ENCODE measurements at regions not wholly inside any gene's neighbourhood (a gene's known extent, or its start where the extent isn't known, plus 50 kb on each side); places are given as distances from the start of the nearest gene placed in this dataset.

DNA sequence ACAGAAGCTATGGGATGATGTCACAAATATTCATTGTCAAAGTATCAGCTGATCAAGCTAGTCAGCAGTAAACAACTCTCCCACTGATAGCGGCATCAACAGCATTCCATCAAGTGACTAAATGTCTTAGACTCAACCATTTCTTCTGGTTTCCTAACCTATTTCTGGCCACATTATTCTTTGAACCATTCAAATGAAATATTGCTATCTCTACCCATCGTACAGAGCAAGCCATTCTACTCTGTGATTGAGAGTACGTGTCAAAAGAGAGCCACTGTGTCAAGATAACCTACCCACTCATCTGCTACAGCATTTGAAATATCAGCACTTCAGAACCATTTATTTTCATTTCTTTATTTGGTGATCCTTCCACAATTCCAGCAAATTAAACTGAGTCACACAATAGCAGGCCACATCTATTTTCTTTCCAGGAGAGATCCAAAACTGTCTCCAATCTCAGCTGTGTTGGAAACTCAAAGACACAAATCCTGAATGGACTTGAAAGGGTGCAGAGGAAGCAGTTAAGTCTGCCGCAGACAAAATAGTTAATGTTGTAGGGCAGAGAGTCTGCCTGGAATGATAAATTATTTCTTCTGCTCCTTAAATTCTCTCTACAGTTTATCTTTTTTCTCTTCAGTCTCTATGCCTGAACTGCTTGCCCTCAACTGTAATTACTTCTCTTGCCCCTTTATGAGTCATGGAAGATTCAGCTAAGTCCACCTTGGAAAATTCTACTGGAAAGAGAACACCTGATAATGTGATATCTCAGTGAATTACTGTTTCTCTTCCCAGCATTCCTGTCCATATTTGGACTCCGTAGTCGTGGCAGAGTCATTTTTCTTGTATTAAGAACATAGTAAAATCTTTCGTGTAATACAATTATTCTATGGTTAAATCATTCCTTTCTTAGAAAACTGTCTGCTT is 364.8 kb downstream of the PDGFC start:
- no peak overlapping the region for H3K27ac ChIP-seq (ENCODE audit: low read depth, low read length)
- no peaks in the 10 kb centered on the region for H3K36me3 ChIP-seq (ENCODE audit: control insufficient read depth in 5 of 5, insufficient read depth in 5 of 5, low read length in 5 of 5)
- H3K4me3 ChIP-seq (ENCODE audit: low read depth in 1 of 5, low read length in 5 of 5), result no peak overlapping the region
- H3K4me1 ChIP-seq (ENCODE audit: control insufficient read depth in 5 of 5, insufficient read depth in 5 of 5, low read length in 5 of 5), result peaks cover 0 to 5% (median 0%) of the 10 kb centered on the region in 5 donors
- no peaks in the 10 kb centered on the region for H3K9me3 ChIP-seq (ENCODE audit: control insufficient read depth in 5 of 5, low read length in 5 of 5)
- H3K27me3 ChIP-seq (ENCODE audit: control insufficient read depth in 5 of 5, insufficient read depth in 4 of 5, low read length in 5 of 5), result no peaks in the 10 kb centered on the region
- H3K9ac ChIP-seq (ENCODE audit: low read length in 5 of 5), result no peak overlapping the region

DNA sequence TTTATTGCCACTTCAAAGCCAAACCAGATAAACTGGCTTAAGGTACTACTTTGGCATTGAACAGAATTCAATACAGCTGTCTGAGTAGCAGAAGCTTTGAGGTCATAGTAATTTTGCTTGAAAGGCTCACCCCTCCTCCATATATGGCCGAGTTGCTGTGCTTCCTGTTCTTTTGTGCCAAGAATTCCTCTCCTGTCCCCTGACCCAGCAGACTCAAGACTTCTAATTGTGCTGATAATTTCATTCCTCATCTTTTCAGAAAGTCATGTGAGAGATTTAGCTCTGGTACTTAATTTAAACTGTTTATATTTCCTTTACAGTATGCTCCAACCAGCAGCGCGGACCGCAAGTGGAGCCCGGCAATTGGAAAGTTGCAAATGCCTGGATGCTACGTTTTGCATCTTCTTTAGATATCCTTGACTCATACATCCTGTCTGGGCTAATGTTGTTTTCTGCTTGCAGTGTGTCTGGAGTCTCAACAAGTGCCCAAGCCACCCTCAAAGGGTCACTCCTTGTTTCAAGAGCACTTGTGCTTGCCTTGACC is 373.4 kb downstream of the PDGFC start:
- no peak overlapping the region for H3K27ac ChIP-seq (ENCODE audit: low read depth, low read length)
- H3K9me3 ChIP-seq (ENCODE audit: control insufficient read depth in 5 of 5, low read length in 5 of 5), result no peaks in the 10 kb centered on the region
- peak overlapping the region in 3 of 5 donors; percentile 3 to 28 (median 4) for H3K4me3 ChIP-seq (ENCODE audit: low read depth in 1 of 5, low read length in 5 of 5)
- H3K4me1 ChIP-seq (ENCODE audit: control insufficient read depth in 5 of 5, insufficient read depth in 5 of 5, low read length in 5 of 5), result peaks cover 0 to 22% (median 13%) of the 10 kb centered on the region in 5 donors
- no peaks in the 10 kb centered on the region for H3K27me3 ChIP-seq (ENCODE audit: control insufficient read depth in 5 of 5, insufficient read depth in 4 of 5, low read length in 5 of 5)
- no peak overlapping the region for H3K9ac ChIP-seq (ENCODE audit: low read length in 5 of 5)
- no peaks in the 10 kb centered on the region for H3K36me3 ChIP-seq (ENCODE audit: control insufficient read depth in 5 of 5, insufficient read depth in 5 of 5, low read length in 5 of 5)

DNA sequence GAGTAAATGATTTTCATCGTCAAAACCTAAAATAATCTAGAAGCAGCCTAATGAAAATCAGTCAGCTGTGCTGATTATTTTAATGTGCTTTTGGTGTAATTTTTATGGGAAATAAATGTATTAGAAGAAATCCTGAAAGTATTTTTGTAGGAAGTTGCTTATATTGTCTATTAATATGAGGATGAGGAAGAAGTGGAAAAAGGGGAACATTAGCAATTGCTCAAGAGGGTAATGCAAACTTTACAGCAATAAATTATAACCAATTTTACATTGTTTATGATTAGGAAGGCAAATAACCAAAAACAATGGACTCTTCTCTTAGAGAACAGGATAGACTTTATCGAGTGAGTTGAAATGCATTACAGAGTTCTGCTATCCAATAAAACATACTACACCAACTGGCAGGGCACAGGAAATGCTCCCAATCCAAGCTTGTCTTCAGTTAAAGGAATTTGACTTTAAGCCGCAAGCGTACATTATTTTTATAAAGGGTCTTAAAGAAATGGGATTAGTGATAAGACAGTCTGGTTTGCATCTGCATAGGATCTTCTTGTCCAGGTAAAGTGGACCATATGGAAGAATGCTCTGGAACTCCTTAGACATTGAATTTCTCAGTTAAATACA is 374.8 kb downstream of the PDGFC start:
- Histone ChIP-seq H3K9ac (ENCODE audit: low read length in 5 of 5) (no peak overlapping the region), H3K27me3 (ENCODE audit: control insufficient read depth in 5 of 5, insufficient read depth in 4 of 5, low read length in 5 of 5) (no peaks in the 10 kb centered on the region), H3K9me3 (ENCODE audit: control insufficient read depth in 5 of 5, low read length in 5 of 5) (no peaks in the 10 kb centered on the region), H3K4me1 (ENCODE audit: control insufficient read depth in 5 of 5, insufficient read depth in 5 of 5, low read length in 5 of 5) (peaks cover 0 to 22% (median 13%) of the 10 kb centered on the region in 5 donors), H3K27ac (ENCODE audit: low read depth, low read length) (no peak overlapping the region), H3K36me3 (ENCODE audit: control insufficient read depth in 5 of 5, insufficient read depth in 5 of 5, low read length in 5 of 5) (no peaks in the 10 kb centered on the region), H3K4me3 (ENCODE audit: low read depth in 1 of 5, low read length in 5 of 5) (no peak overlapping the region)

DNA sequence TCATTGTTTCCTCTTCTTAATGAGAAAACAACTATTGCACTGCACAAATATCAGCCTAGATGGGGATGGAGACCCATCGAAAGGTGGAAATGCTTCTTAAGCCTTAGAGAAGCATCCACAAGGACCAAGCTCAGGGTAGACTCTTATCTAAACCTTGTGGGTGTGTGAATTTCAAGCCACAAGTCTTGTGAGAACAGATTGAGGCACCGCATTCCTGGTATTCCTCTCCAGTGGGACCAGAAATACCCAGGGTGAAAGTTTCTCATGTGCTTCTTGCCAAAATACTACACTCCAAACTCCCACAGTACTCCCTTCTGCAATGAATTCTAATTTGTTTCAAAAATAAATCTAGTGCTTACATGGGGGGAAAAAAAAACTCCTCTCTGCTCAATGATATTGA is 375.6 kb downstream of the PDGFC start:
- Histone ChIP-seq H3K9ac (ENCODE audit: low read length in 5 of 5) (no peak overlapping the region), H3K27me3 (ENCODE audit: control insufficient read depth in 5 of 5, insufficient read depth in 4 of 5, low read length in 5 of 5) (no peaks in the 10 kb centered on the region)

DNA sequence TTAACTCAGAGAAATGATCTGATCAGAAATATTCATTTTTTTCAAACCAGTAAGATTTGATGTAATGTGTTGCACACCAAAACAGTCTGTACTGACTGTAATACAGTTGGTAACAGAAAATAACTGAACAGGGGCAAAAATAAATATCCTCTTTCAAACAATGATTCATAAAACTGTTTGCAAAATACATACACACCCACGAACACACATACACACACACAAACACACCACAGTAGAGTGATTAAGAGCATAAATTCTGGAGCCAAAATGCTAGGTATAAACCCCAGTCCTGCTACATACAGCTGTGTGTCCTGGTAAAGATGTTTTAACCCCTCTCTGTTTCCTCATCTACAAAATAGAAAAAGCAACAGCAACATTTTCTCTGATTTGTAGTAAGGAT is 376.6 kb downstream of the PDGFC start:
- Histone ChIP-seq H3K4me3 (ENCODE audit: low read depth in 1 of 5, low read length in 5 of 5) (no peak overlapping the region), H3K9me3 (ENCODE audit: control insufficient read depth in 5 of 5, low read length in 5 of 5) (no peaks in the 10 kb centered on the region), H3K27ac (ENCODE audit: low read depth, low read length) (no peak overlapping the region), H3K4me1 (ENCODE audit: control insufficient read depth in 5 of 5, insufficient read depth in 5 of 5, low read length in 5 of 5) (peaks cover 0 to 22% (median 13%) of the 10 kb centered on the region in 5 donors), H3K36me3 (ENCODE audit: control insufficient read depth in 5 of 5, insufficient read depth in 5 of 5, low read length in 5 of 5) (no peaks in the 10 kb centered on the region), H3K27me3 (ENCODE audit: control insufficient read depth in 5 of 5, insufficient read depth in 4 of 5, low read length in 5 of 5) (no peaks in the 10 kb centered on the region), H3K9ac (ENCODE audit: low read length in 5 of 5) (no peak overlapping the region)

More for the DNA sequence above, 375.6 kb downstream of the PDGFC start:
- no peaks in the 10 kb centered on the region for H3K36me3 ChIP-seq (ENCODE audit: control insufficient read depth in 5 of 5, insufficient read depth in 5 of 5, low read length in 5 of 5)
- no peaks in the 10 kb centered on the region for H3K9me3 ChIP-seq (ENCODE audit: control insufficient read depth in 5 of 5, low read length in 5 of 5)
- H3K27ac ChIP-seq (ENCODE audit: low read depth, low read length), result no peak overlapping the region
- H3K4me3 ChIP-seq (ENCODE audit: low read depth in 1 of 5, low read length in 5 of 5), result no peak overlapping the region
- H3K4me1 ChIP-seq (ENCODE audit: control insufficient read depth in 5 of 5, insufficient read depth in 5 of 5, low read length in 5 of 5), result peaks cover 0 to 22% (median 13%) of the 10 kb centered on the region in 5 donors

DNA sequence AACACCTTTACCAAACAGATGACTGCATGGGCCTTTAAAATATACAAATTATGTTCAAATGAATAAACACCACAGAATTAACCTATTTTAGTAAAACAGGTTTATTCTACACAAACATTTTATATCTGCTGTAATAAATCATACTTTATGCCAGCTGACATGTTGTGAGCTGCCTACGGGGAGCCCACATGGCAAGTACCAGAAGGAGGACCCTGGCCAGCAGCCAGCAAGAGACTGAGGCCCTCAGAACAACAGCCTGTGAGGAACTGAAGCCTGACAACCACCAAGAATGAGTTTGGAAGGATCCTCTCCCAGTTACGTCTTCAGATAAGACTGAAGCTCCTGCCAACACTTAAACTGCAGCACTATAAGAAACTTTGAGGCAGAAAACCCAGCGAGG is 377.0 kb downstream of the PDGFC start:
- H3K27ac ChIP-seq (ENCODE audit: low read depth, low read length), result no peak overlapping the region
- no peaks in the 10 kb centered on the region for H3K27me3 ChIP-seq (ENCODE audit: control insufficient read depth in 5 of 5, insufficient read depth in 4 of 5, low read length in 5 of 5)
- no peak overlapping the region for H3K9ac ChIP-seq (ENCODE audit: low read length in 5 of 5)
- H3K4me1 ChIP-seq (ENCODE audit: control insufficient read depth in 5 of 5, insufficient read depth in 5 of 5, low read length in 5 of 5), result peaks cover 0 to 22% (median 13%) of the 10 kb centered on the region in 5 donors
- no peak overlapping the region for H3K4me3 ChIP-seq (ENCODE audit: low read depth in 1 of 5, low read length in 5 of 5)
- H3K36me3 ChIP-seq (ENCODE audit: control insufficient read depth in 5 of 5, insufficient read depth in 5 of 5, low read length in 5 of 5), result no peaks in the 10 kb centered on the region
- H3K9me3 ChIP-seq (ENCODE audit: control insufficient read depth in 5 of 5, low read length in 5 of 5), result no peaks in the 10 kb centered on the region

DNA sequence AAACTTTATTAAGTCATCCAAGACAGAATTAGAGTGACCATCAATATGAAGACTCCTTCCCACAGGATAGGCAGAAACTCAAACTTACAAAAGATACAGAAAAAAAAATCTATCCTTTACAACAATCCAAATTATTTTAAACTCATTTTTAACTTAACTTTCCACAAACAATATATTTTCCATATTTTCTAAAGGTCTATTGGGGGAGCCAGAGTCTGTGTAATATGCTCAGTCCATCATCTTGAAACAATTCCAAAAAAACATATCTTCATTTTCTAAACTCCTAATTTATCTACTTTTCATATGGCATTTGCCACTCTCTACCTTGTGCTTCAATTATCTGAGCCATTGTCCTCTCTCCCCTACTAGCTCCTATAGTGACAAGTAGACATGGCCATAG is 378.1 kb downstream of the PDGFC start:
- H3K9me3 ChIP-seq (ENCODE audit: control insufficient read depth in 5 of 5, low read length in 5 of 5), result no peaks in the 10 kb centered on the region
- H3K4me3 ChIP-seq (ENCODE audit: low read depth in 1 of 5, low read length in 5 of 5), result no peak overlapping the region
- H3K4me1 ChIP-seq (ENCODE audit: control insufficient read depth in 5 of 5, insufficient read depth in 5 of 5, low read length in 5 of 5), result peaks cover 0 to 22% (median 13%) of the 10 kb centered on the region in 5 donors
- no peaks in the 10 kb centered on the region for H3K27me3 ChIP-seq (ENCODE audit: control insufficient read depth in 5 of 5, insufficient read depth in 4 of 5, low read length in 5 of 5)
- H3K27ac ChIP-seq (ENCODE audit: low read depth, low read length), result no peak overlapping the region
- no peak overlapping the region for H3K9ac ChIP-seq (ENCODE audit: low read length in 5 of 5)
- H3K36me3 ChIP-seq (ENCODE audit: control insufficient read depth in 5 of 5, insufficient read depth in 5 of 5, low read length in 5 of 5), result no peaks in the 10 kb centered on the region

DNA sequence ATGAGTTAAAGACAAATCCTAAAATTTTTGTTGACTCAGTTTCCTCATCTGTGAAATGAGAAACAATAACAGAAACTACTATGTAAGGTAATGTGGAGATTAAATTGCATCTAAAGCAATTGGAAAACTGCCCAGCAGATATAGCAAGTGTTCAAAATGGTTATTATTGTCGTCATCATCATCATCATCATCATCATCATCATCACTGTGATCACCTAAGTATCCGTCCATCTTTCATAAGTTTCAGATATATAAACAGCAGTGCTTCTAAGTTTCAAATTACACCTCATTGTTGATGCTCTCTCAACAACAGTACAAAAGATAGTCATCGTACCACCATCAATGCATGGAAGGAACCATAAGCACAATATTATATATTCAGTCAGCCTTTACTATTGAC is 379.9 kb downstream of the PDGFC start:
- Histone ChIP-seq H3K36me3 (ENCODE audit: control insufficient read depth in 5 of 5, insufficient read depth in 5 of 5, low read length in 5 of 5) (no peaks in the 10 kb centered on the region), H3K4me3 (ENCODE audit: low read depth in 1 of 5, low read length in 5 of 5) (no peak overlapping the region), H3K9ac (ENCODE audit: low read length in 5 of 5) (no peak overlapping the region), H3K9me3 (ENCODE audit: control insufficient read depth in 5 of 5, low read length in 5 of 5) (no peaks in the 10 kb centered on the region), H3K27ac (ENCODE audit: low read depth, low read length) (no peak overlapping the region), H3K27me3 (ENCODE audit: control insufficient read depth in 5 of 5, insufficient read depth in 4 of 5, low read length in 5 of 5) (no peaks in the 10 kb centered on the region), H3K4me1 (ENCODE audit: control insufficient read depth in 5 of 5, insufficient read depth in 5 of 5, low read length in 5 of 5) (peaks cover 0 to 10% (median 3%) of the 10 kb centered on the region in 5 donors)

DNA sequence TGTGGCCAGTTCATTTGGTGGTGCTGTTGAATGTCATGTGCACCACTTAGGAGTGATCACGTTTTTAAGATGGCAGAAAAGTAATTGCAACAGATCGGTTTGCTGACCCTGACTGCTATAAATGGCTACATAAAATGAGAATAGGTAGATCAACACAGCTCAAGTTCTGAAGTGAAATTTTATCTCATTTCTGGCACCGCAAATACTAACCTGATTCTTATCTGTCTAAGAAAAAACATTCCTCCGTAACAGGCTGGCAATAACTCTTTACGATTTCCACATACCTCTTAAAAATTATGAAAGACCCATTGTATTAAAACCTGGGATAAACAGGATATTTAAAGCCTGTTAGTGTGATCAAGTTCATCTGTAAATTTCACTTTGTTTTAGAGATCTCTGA is 387.5 kb downstream of the PDGFC start:
- Histone ChIP-seq H3K4me1 (ENCODE audit: control insufficient read depth in 5 of 5, insufficient read depth in 5 of 5, low read length in 5 of 5) (peaks cover 0 to 6% (median 0%) of the 10 kb centered on the region in 5 donors), H3K4me3 (ENCODE audit: low read depth in 1 of 5, low read length in 5 of 5) (no peak overlapping the region), H3K27me3 (ENCODE audit: control insufficient read depth in 5 of 5, insufficient read depth in 4 of 5, low read length in 5 of 5) (no peaks in the 10 kb centered on the region), H3K27ac (ENCODE audit: low read depth, low read length) (no peak overlapping the region), H3K9me3 (ENCODE audit: control insufficient read depth in 5 of 5, low read length in 5 of 5) (no peaks in the 10 kb centered on the region), H3K36me3 (ENCODE audit: control insufficient read depth in 5 of 5, insufficient read depth in 5 of 5, low read length in 5 of 5) (no peaks in the 10 kb centered on the region), H3K9ac (ENCODE audit: low read length in 5 of 5) (no peak overlapping the region)

DNA sequence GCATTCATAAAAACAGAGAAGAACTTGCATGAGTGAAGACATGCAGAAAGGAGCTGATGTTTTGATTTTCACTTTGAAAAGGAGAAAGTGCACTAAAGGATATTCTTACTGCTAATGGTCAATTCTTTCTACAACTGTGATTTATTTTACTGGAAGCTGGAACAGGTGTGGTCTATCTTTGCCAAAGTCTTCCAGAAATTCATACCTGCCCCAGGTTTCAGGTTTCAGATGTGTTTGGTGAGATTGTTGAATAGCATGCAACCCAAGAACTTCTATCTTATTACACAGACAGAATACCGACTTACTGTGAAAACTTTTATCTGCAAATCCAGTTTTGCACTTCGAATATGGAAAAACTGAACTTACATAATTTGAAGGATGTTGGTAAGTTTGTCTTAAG is 388.3 kb downstream of the PDGFC start:
- Histone ChIP-seq H3K9me3 (ENCODE audit: control insufficient read depth in 5 of 5, low read length in 5 of 5) (no peaks in the 10 kb centered on the region), H3K36me3 (ENCODE audit: control insufficient read depth in 5 of 5, insufficient read depth in 5 of 5, low read length in 5 of 5) (no peaks in the 10 kb centered on the region), H3K27me3 (ENCODE audit: control insufficient read depth in 5 of 5, insufficient read depth in 4 of 5, low read length in 5 of 5) (no peaks in the 10 kb centered on the region), H3K4me1 (ENCODE audit: control insufficient read depth in 5 of 5, insufficient read depth in 5 of 5, low read length in 5 of 5) (peaks cover 0 to 6% (median 0%) of the 10 kb centered on the region in 5 donors), H3K9ac (ENCODE audit: low read length in 5 of 5) (no peak overlapping the region), H3K4me3 (ENCODE audit: low read depth in 1 of 5, low read length in 5 of 5) (no peak overlapping the region), H3K27ac (ENCODE audit: low read depth, low read length) (no peak overlapping the region)
